Ectodermal cell (in vitro differentiated cells): ENCODE measurements at regions not wholly inside any gene's neighbourhood (a gene's known extent, or its start where the extent isn't known, plus 50 kb on each side); places are given as distances from the start of the nearest gene placed in this dataset.
"Not testable (repeated sequence)": the region's sequence is repeated elsewhere in the genome, so short reads cannot be mapped to it uniquely, and the experiment has no call there.

Experiments
- H3K27ac ChIP-seq: 2 replicates; pipeline ENCODE4 v1.7.0; 2013; ENCODE audit warnings: mild to moderate bottlenecking, low read depth, low read length; ENCODE audit not compliant: insufficient read depth, poor library complexity, severe bottlenecking
- H3K27me3 ChIP-seq: 2 replicates; pipeline ENCODE4 v1.7.0; 2013; ENCODE audit warnings: mild to moderate bottlenecking, low read length; ENCODE audit not compliant: insufficient read depth, control insufficient read depth, poor library complexity, severe bottlenecking
- H3K36me3 ChIP-seq: one replicate; pipeline ENCODE4 v1.7.0; 2013; ENCODE audit warnings: low read length; ENCODE audit not compliant: control insufficient read depth, insufficient read depth
- H3K4me1 ChIP-seq: one replicate; pipeline ENCODE4 v1.7.0; 2013; ENCODE audit warnings: low read length; ENCODE audit not compliant: control insufficient read depth, insufficient read depth
- H3K4me3 ChIP-seq: 2 replicates; pipeline ENCODE4 v1.7.0; 2013; ENCODE audit warnings: low read depth, low read length, control low read depth; ENCODE audit not compliant: insufficient read depth
- H3K9me3 ChIP-seq: 2 replicates; pipeline ENCODE4 v1.7.0; 2013; ENCODE audit warnings: mild to moderate bottlenecking, low read length, moderate library complexity; ENCODE audit not compliant: control insufficient read depth
- WGBS, 2 experiments: methylation state at CpG; one replicate each; pipeline ENCODE4 v1.1.7; 2013; ENCODE audit warnings: missing lambda C conversion rate in 2 of 2; 5-methylcytosine and 5-hydroxymethylcytosine counted together

DNA sequence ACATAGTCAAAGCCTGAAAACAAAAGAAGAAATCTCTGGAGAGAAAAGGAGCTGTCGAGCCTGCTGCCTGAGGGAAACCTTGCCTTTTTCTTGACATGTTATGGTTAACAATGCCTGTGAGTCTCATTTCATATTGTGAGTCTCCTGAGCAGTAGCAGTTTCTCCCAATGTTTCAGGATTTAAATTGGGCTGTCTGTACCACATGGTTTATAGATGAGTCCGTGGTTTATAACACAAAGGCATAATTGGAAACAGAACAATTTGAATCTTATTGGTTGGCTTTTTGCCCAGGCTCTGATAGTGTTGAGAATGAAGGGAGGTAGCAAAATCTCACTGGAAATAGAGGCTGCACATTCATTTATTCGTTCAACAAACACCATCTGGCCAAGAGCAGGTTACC, 540.9 kb downstream of the RAB38 start:
- Histone ChIP-seq H3K27ac (no peak overlapping the region), H3K36me3 (no peaks in the 10 kb centered on the region), H3K27me3 (no peaks in the 10 kb centered on the region), H3K4me3 (no peak overlapping the region), H3K4me1 (peaks cover 13% of the 10 kb centered on the region), H3K9me3 (no peaks in the 10 kb centered on the region)
- 63 to 69% methylated on average over 3 of the region's 3 CpGs for WGBS, 2 experiments

DNA sequence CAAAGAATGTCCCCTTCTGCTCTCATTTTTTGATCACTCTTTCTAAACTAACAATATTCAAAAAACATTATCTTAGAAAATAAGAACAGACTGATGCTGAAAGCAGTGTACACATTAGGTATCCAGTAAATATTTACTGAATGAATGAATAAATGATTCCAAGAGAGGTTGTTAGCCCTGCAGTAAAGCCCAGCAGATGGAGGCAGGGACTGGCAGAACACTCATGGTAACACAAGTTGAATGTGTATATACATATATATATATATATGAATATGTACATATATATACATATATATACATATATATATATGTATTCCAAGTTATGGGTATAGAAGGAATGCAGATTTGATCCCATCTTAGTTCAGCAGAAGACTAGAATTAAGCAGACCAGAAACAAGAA, 546.3 kb downstream of the RAB38 start:
- H3K27me3 ChIP-seq, result no peaks in the 10 kb centered on the region

DNA sequence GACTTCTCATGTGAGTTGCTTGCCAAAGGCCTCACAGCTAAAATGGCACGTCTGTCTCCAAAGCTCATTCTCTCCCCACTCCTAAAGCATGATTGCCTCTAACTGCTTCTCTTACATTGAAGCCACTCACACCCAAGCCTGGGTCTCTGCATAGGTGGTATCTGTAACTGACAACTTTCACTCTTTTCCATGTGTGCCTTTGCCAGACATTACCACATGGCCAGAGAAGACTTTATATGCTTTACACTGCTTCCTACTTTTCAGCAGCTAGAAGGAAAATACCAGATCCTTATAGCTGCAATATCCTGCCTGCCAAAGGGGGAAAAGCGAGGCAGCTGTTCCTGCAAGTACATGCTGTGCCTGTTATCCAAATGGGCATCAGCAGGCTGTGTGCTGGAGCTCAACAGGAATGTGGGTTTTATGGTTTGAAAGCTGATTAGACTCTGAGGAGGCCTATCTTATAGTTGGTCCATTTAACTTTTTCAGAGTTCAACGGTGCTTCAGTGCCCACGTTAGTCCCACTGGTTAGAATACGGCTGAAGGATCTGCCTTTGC, 547.1 kb downstream of the RAB38 start:
- Histone ChIP-seq H3K9me3 (no peaks in the 10 kb centered on the region), H3K4me1 (no peaks in the 10 kb centered on the region), H3K4me3 (no peak overlapping the region), H3K27me3 (no peaks in the 10 kb centered on the region), H3K36me3 (no peaks in the 10 kb centered on the region), H3K27ac (no peak overlapping the region)
- 82 to 89% methylated on average over 5 of the region's 5 CpGs for WGBS, 2 experiments

More for the DNA sequence above, 546.3 kb downstream of the RAB38 start:
- Histone ChIP-seq H3K4me3 (no peak overlapping the region), H3K4me1 (peaks cover 4% of the 10 kb centered on the region), H3K27ac (no peak overlapping the region), H3K36me3 (no peaks in the 10 kb centered on the region), H3K9me3 (no peaks in the 10 kb centered on the region)

DNA sequence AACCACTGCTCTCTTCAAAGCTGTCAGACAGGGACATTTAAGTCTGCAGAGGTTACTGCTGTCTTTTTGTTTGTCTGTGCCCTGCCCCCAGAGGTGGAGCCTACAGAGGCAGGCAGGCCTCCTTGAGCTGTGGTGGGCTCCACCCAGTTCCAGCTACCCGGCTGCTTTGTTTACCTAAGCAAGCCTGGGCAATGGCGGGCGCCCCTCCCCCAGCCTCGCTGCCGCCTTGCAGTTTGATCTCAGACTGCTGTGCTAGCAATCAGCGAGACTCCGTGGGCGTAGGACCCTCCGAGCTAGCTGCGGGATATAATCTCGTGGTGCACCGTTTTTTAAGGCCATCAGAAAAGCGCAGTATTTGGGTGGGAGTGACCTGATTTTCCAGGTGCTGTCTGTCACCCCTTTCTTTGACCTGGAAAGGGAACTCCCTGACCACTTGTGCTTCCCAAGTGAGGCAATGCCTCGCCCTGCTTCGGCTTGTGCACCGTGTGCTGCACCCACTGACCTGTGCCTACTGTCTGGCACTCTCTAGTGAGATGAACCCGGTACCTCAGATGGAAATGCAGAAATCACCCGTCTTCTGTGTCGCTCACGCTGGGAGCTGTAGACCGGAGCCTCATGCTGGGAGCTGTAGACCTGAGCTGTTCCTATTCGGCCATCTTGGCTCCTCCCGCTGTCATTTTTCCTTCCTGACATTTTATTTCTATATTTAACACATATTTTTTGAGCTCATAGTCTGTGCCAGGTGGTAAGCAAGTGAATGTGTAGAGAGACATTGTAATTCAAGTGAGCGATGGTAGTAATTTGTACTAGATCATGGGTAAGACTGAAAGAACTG, 551.5 kb downstream of the RAB38 start:
- H3K36me3 ChIP-seq, result not testable (repeated sequence)

DNA sequence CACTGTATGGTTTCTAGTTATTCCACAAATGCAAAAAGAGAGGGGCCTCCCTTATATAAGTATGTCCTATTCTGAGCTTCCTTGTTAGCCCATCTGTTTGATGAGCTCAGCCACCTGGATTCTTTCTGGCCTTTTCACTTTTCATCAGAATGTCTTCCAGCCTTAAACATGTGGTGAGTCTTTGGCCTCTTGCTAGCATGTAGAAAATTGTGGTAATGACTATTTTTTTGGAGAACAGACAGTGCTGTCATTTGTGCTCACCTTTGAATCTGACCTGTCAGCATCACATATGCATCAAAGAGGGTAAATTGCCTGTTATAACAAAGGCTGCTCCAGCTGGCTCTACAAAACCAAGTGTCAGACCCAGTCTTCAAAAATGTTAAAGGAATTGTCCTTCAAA, 558.7 kb downstream of the RAB38 start:
- Histone ChIP-seq H3K36me3 (no peaks in the 10 kb centered on the region), H3K27me3 (no peaks in the 10 kb centered on the region), H3K4me1 (no peaks in the 10 kb centered on the region), H3K4me3 (no peak overlapping the region), H3K27ac (no peak overlapping the region), H3K9me3 (no peaks in the 10 kb centered on the region)

More for the DNA sequence above, 551.5 kb downstream of the RAB38 start:
- not testable (repeated sequence) for H3K27ac ChIP-seq, H3K9me3 ChIP-seq, H3K4me3 ChIP-seq, H3K27me3 ChIP-seq, H3K4me1 ChIP-seq
- WGBS, 2 experiments, result 53 to 54% methylated on average over 24 of the region's 24 CpGs

DNA sequence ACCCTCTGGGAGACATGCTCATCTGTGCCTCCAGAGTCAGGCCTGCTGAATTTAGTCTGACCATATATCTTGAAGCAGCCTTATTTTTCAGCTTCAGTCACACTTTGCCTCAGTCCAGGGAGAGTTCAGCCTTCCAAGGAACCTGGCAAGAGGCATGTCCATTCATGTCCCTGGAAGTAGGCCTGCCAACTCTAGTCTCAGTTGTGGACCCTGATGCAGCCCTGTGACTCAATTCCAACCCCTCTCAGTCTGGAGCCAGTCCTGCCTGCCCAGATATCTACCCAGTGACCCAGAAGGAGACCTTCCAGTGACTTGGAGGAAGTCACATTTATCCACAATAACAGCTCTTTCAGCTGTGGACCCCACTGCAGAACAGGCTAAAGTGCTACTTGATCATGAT, 566.6 kb downstream of the TMEM135 start:
- no peaks in the 10 kb centered on the region for H3K27me3 ChIP-seq
- H3K4me3 ChIP-seq, result no peak overlapping the region

DNA sequence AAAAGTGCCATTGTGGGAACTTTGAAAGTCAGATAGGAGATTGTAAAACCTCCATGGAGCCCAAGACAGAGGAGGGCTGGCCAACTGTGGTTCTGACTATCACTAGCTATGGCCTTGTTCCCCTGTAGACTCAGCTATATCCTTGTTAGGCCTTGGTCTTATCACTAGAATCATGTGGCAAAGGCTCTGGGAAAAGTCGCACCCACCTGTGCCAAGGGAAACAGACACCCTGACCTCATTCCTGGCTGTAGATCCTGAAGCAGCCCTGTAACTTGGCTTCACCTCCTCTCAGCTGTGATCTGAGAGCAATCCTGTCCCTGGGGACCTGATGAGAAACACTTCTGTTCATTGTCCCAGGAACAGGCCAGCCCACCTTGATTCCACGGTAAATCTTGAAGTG, 566.2 kb downstream of the TMEM135 start:
- 90 to 93% methylated on average over 2 of the region's 2 CpGs for WGBS, 2 experiments

More for the DNA sequence above, 566.6 kb downstream of the TMEM135 start:
- Histone ChIP-seq H3K4me1 (peaks cover 3% of the 10 kb centered on the region), H3K36me3 (no peaks in the 10 kb centered on the region), H3K27ac (no peak overlapping the region), H3K9me3 (no peaks in the 10 kb centered on the region)

DNA sequence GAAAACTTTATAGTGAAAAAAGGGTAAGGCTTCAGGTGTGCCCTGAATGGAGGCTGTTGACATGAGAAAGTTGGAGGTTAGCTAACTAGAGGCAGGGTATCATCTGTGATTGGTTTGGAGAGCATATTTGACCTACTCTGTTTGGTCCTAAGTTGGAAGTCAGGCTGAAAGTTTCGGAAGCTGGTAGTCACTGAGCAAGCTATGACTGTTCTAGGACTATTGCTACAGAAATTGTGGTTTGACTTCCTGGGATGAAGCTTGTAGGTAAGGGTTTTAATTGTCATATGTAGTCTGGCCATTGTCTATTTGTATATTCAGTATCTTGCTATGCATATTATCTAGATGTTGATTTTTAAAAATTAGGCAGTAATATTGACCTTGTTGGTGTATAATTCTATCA, 565.0 kb downstream of the TMEM135 start:
- H3K4me3 ChIP-seq, result no peak overlapping the region
- 90 to 97% methylated on average over 1 of the region's 1 CpG for WGBS, 2 experiments

More for the DNA sequence above, 566.2 kb downstream of the TMEM135 start:
- no peaks in the 10 kb centered on the region for H3K9me3 ChIP-seq
- peaks cover 3% of the 10 kb centered on the region for H3K4me1 ChIP-seq
- no peaks in the 10 kb centered on the region for H3K36me3 ChIP-seq
- H3K27ac ChIP-seq, result no peak overlapping the region
- H3K4me3 ChIP-seq, result no peak overlapping the region
- H3K27me3 ChIP-seq, result no peaks in the 10 kb centered on the region

DNA sequence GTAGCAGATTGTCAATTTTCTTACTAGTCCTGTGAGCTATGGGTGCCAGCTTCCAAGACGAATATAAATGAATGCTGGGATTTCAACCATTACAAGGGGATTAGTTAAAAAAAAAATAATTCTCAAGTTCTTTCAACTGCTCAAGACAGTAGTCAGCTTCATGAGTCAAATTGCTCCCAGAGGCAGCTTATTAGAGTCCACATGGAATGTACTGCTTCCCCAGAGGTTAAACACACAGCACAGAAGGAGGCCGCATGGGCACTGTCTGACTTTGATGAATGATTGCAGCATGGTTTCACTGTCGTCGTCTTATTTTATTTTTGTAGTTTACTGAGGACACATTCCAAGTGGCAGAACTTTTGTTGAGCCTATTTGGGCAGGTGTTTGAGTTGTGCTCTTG, 563.2 kb downstream of the TMEM135 start:
- no peaks in the 10 kb centered on the region for H3K36me3 ChIP-seq
- peaks cover 3% of the 10 kb centered on the region for H3K4me1 ChIP-seq
- no peaks in the 10 kb centered on the region for H3K9me3 ChIP-seq
- H3K27ac ChIP-seq, result no peak overlapping the region
- 78 to 84% methylated on average over 4 of the region's 4 CpGs for WGBS, 2 experiments
- H3K27me3 ChIP-seq, result no peaks in the 10 kb centered on the region
- no peak overlapping the region for H3K4me3 ChIP-seq

More for the DNA sequence above, 565.0 kb downstream of the TMEM135 start:
- H3K4me1 ChIP-seq, result peaks cover 3% of the 10 kb centered on the region
- H3K27ac ChIP-seq, result no peak overlapping the region
- no peaks in the 10 kb centered on the region for H3K27me3 ChIP-seq
- no peaks in the 10 kb centered on the region for H3K36me3 ChIP-seq
- H3K9me3 ChIP-seq, result no peaks in the 10 kb centered on the region

DNA sequence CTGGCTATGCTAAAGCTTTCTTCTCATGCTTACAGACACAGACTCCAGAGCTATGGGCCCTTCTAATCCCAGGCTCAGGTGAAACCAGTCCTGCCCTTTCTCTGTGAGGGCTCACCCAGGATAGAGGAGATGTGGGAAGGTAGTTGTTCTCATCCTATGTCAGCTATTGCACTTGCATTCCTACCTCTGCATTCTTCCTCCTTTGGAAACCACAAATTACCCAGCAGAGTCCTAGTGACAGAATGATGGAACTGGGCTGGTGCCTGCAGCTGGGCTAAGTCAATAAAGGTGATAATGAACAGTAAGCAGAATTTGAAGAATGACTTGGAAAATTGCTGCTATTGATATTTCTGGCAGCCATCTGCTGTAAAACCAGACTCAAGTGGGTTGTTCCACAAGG, 560.0 kb downstream of the TMEM135 start:
- no peak overlapping the region for H3K4me3 ChIP-seq
- no peaks in the 10 kb centered on the region for H3K27me3 ChIP-seq
- H3K4me1 ChIP-seq, result peaks cover 3% of the 10 kb centered on the region
- H3K36me3 ChIP-seq, result no peaks in the 10 kb centered on the region
- no peak overlapping the region for H3K27ac ChIP-seq
- H3K9me3 ChIP-seq, result no peaks in the 10 kb centered on the region
